NCI-H460 (cell line): ENCODE measurements at regions not wholly inside any gene's neighbourhood (a gene's known extent, or its start where the extent isn't known, plus 50 kb on each side); places are given as distances from the start of the nearest gene placed in this dataset.

Experiments
- DNase-seq: peaks from one replicate; pipeline ENCODE4 v3.0.0-alpha.2; 2016; ENCODE audit warnings: low read depth; ENCODE audit errors: extremely low read depth

- no peak for DNase-seq
These were observed 235.1 kb upstream of the SPOCK3 start for GRCh38 chr4:167469436-167469835.

- DNase-seq = no peak
These were observed 241.7 kb upstream of the SPOCK3 start for GRCh38 chr4:167475951-167476350.

- DNase-seq = no peak
These were observed 257.7 kb upstream of the SPOCK3 start for GRCh38 chr4:167492007-167492406.

GRCh38 chr4:167509551-167509950, 275.3 kb upstream of the SPOCK3 start:
- no peak for DNase-seq

- DNase-seq = no peak
These were observed 289.8 kb upstream of the SPOCK3 start for GRCh38 chr4:167524091-167524490.

- no peak for DNase-seq
These were observed 303.5 kb upstream of the SPOCK3 start for GRCh38 chr4:167537761-167538160.

- no peak for DNase-seq
These were observed 307.0 kb upstream of the SPOCK3 start for GRCh38 chr4:167541286-167541685.

GRCh38 chr4:167544391-167544790, 310.1 kb upstream of the SPOCK3 start:
- DNase-seq = no peak

GRCh38 chr4:167550021-167550420, 315.7 kb upstream of the SPOCK3 start:
- no peak for DNase-seq

- no peak for DNase-seq
These were observed 321.2 kb upstream of the SPOCK3 start for GRCh38 chr4:167555338-167556022.

GRCh38 chr4:167578906-167579305, 344.6 kb upstream of the SPOCK3 start:
- DNase-seq = no peak

GRCh38 chr4:167581449-167581965, 347.2 kb upstream of the SPOCK3 start:
- no peak for DNase-seq

- DNase-seq = peak; percentile 51
These were observed 353.1 kb upstream of the SPOCK3 start for GRCh38 chr4:167587361-167587760.

- no peak for DNase-seq
These were observed 361.6 kb upstream of the SPOCK3 start for GRCh38 chr4:167595898-167596297.

- DNase-seq = no peak
These were observed 367.9 kb upstream of the SPOCK3 start for GRCh38 chr4:167602157-167602556.

GRCh38 chr4:167606551-167606950, 372.3 kb upstream of the SPOCK3 start:
- no peak for DNase-seq

GRCh38 chr4:167613381-167613780, 379.1 kb upstream of the SPOCK3 start:
- no peak for DNase-seq

GRCh38 chr4:167614866-167615265, 380.6 kb upstream of the SPOCK3 start:
- no peak for DNase-seq

- DNase-seq = no peak
These were observed 382.2 kb upstream of the SPOCK3 start for GRCh38 chr4:167616476-167616875.

GRCh38 chr4:167622481-167623240, 388.4 kb upstream of the SPOCK3 start:
- peak; percentile 56 for DNase-seq

GRCh38 chr4:167623241-167623572, 388.9 kb upstream of the SPOCK3 start:
- DNase-seq = no peak

GRCh38 chr4:167629272-167629671, 395.0 kb upstream of the SPOCK3 start:
- no peak for DNase-seq
